GM12872 (cell line): ENCODE measurements at regions not wholly inside any gene's neighbourhood (a gene's known extent, or its start where the extent isn't known, plus 50 kb on each side); places are given as distances from the start of the nearest gene placed in this dataset.

ENCODE experiments used
- CTCF ChIP-seq: IDR thresholded peaks from 3 replicates; pipeline ENCODE4 v1.5.1; 2011; ENCODE audit warnings: low read depth, mild to moderate bottlenecking, low read length, moderate library complexity; ENCODE audit not compliant: insufficient read depth

- TF ChIP-seq CTCF: no peak
Observed at GRCh38 chr5:53183880-53184279, 74.3 kb upstream of the MOCS2 start.

GRCh38 chr5:53191548-53192165, 82.1 kb upstream of the MOCS2 start:
- no peak for TF ChIP-seq CTCF

GRCh38 chr5:53194086-53194485, 84.5 kb upstream of the MOCS2 start:
- no peak for TF ChIP-seq CTCF

GRCh38 chr5:53199882-53200281, 90.3 kb upstream of the MOCS2 start:
- TF ChIP-seq CTCF: no peak

- TF ChIP-seq CTCF: no peak
Observed at GRCh38 chr5:53200306-53200705, 90.7 kb upstream of the MOCS2 start.

GRCh38 chr5:53201746-53202145, 92.2 kb upstream of the MOCS2 start:
- peak; percentile 45; the same call in 2 of the 3 replicates for TF ChIP-seq CTCF

GRCh38 chr5:53206562-53206961, 97.0 kb upstream of the MOCS2 start:
- TF ChIP-seq CTCF: no peak
